HG02870 (cell line): ENCODE measurements at regions not wholly inside any gene's neighbourhood (a gene's known extent, or its start where the extent isn't known, plus 50 kb on each side); places are given as distances from the start of the nearest gene placed in this dataset.
"Not testable (repeated sequence)": the region's sequence is repeated elsewhere in the genome, so short reads cannot be mapped to it uniquely, and the experiment has no call there.

ENCODE experiments used
- ATAC-seq: cut with Tn5 transposase; IDR thresholded peaks from one replicate; pipeline ENCODE4 v1.9.1; 2021; ENCODE audit warnings: mild to moderate bottlenecking, moderate library complexity; ENCODE audit not compliant: unreplicated experiment

- no peak for ATAC-seq
These were observed 142.9 kb downstream of the TFAP2B start for GRCh38 chr6:50961611-50962010.

- ATAC-seq: peak; percentile 43
These were observed 143.6 kb downstream of the TFAP2B start for GRCh38 chr6:50962213-50962759.

GRCh38 chr6:50963952-50964351 is 145.3 kb downstream of the TFAP2B start:
- ATAC-seq: no peak

- ATAC-seq: no peak
These were observed 146.8 kb downstream of the TFAP2B start for GRCh38 chr6:50965495-50965894.

GRCh38 chr6:50966532-50966931 is 147.9 kb downstream of the TFAP2B start:
- peak; percentile 91 for ATAC-seq

GRCh38 chr6:50966986-50967385 is 148.3 kb downstream of the TFAP2B start:
- peak; percentile 53 for ATAC-seq

GRCh38 chr6:50968246-50968645 is 149.6 kb downstream of the TFAP2B start:
- ATAC-seq: not testable (repeated sequence)

- no peak for ATAC-seq
These were observed 152.2 kb downstream of the TFAP2B start for GRCh38 chr6:50970908-50971307.

- no peak for ATAC-seq
These were observed 154.8 kb downstream of the TFAP2B start for GRCh38 chr6:50973464-50973863.

GRCh38 chr6:50974319-50974718 is 155.6 kb downstream of the TFAP2B start:
- no peak for ATAC-seq

- ATAC-seq: no peak
These were observed 156.5 kb downstream of the TFAP2B start for GRCh38 chr6:50975216-50975615.

GRCh38 chr6:50976907-50977306 is 158.2 kb downstream of the TFAP2B start:
- no peak for ATAC-seq

GRCh38 chr6:50977796-50978195 is 159.1 kb downstream of the TFAP2B start:
- no peak for ATAC-seq

GRCh38 chr6:50978380-50979170 is 159.9 kb downstream of the TFAP2B start:
- ATAC-seq: no peak

GRCh38 chr6:50979171-50979525 is 160.5 kb downstream of the TFAP2B start:
- no peak for ATAC-seq

GRCh38 chr6:50984135-50984534 is 165.5 kb downstream of the TFAP2B start:
- no peak for ATAC-seq

- no peak for ATAC-seq
These were observed 167.6 kb downstream of the TFAP2B start for GRCh38 chr6:50986319-50986718.

GRCh38 chr6:50989123-50989522 is 170.5 kb downstream of the TFAP2B start:
- ATAC-seq: no peak

GRCh38 chr6:50990750-50991446 is 172.2 kb downstream of the TFAP2B start:
- ATAC-seq: no peak

- ATAC-seq: no peak
These were observed 173.6 kb downstream of the TFAP2B start for GRCh38 chr6:50992232-50992631.

- no peak for ATAC-seq
These were observed 174.3 kb downstream of the TFAP2B start for GRCh38 chr6:50992704-50993625.
